BJ (cell line): ENCODE measurements at regions not wholly inside any gene's neighbourhood (a gene's known extent, or its start where the extent isn't known, plus 50 kb on each side); places are given as distances from the start of the nearest gene placed in this dataset.
"Not testable (repeated sequence)": the region's sequence is repeated elsewhere in the genome, so short reads cannot be mapped to it uniquely, and the experiment has no call there.

Source experiments
- CTCF ChIA-PET: fragments of 350-600 bp; formaldehyde crosslinking; extraction: SDS; loops from one replicate; lab custom pipeline; 2021; ENCODE audit warnings: antibody characterized with exemption, inconsistent platforms; lab: Yijun Ruan, JAX
- POLR2A ChIA-PET: fragments of 300-600 bp; sonication (Branson Sonifier 250); formaldehyde crosslinking; extraction: SDS; loops from one replicate; lab custom pipeline; 2021; ENCODE audit warnings: antibody characterized with exemption; lab: Charles Lee
- DNase-seq: peaks from one replicate; pipeline ENCODE4 v3.0.0-alpha.2; 2011; ENCODE audit warnings: low read depth
- H3K27me3 ChIP-seq: 2 replicates; pipeline ENCODE4 v1.6.0; 2011; ENCODE audit warnings: low read length; ENCODE audit not compliant: control insufficient read depth, insufficient read depth
- H3K36me3 ChIP-seq: 2 replicates; pipeline ENCODE4 v1.5.1; 2011; ENCODE audit warnings: low read length; ENCODE audit not compliant: control insufficient read depth, insufficient read depth
- H3K4me3 ChIP-seq: 2 replicates; pipeline ENCODE4 v1.5.1; 2011; ENCODE audit warnings: low read depth, mild to moderate bottlenecking, control low read depth, low read length
- TF ChIP-seq, protein P1 (sequence below): IDR thresholded peaks from 2 replicates; pipeline ENCODE4 v1.5.1; 2011; ENCODE audit warnings: low read depth, mild to moderate bottlenecking, control low read depth, inconsistent platforms, low read length, moderate library complexity; ENCODE audit not compliant: insufficient read depth

DNA sequence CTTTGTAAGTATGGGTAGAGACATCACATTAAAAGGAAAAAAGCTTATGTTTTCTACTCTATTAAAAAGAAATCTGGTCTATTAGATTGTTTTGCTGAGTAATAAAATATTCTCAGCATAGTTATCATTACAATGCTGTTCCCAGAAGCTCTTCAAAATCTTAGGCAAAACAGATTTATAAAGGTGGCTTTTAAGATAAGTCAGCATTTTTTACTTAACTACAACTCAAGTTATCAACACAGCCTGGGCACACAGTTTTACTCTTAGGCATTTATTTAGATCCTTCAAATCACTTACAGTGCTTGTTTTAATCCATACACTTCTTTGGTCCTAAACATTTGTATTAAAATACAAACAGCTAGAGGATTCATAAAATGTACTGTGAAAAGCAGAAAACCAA is 534.8 kb upstream of the NCAM2 start:
- CTCF ChIA-PET = no interaction called here
- POLR2A ChIA-PET = no interaction called here
- TF ChIP-seq, protein P1, sequence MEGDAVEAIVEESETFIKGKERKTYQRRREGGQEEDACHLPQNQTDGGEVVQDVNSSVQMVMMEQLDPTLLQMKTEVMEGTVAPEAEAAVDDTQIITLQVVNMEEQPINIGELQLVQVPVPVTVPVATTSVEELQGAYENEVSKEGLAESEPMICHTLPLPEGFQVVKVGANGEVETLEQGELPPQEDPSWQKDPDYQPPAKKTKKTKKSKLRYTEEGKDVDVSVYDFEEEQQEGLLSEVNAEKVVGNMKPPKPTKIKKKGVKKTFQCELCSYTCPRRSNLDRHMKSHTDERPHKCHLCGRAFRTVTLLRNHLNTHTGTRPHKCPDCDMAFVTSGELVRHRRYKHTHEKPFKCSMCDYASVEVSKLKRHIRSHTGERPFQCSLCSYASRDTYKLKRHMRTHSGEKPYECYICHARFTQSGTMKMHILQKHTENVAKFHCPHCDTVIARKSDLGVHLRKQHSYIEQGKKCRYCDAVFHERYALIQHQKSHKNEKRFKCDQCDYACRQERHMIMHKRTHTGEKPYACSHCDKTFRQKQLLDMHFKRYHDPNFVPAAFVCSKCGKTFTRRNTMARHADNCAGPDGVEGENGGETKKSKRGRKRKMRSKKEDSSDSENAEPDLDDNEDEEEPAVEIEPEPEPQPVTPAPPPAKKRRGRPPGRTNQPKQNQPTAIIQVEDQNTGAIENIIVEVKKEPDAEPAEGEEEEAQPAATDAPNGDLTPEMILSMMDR = no peak
- Histone ChIP-seq H3K4me3 (no peak overlapping the region), H3K27me3 (no peaks in the 10 kb centered on the region), H3K36me3 (no peaks in the 10 kb centered on the region)
- no peak for DNase-seq

DNA sequence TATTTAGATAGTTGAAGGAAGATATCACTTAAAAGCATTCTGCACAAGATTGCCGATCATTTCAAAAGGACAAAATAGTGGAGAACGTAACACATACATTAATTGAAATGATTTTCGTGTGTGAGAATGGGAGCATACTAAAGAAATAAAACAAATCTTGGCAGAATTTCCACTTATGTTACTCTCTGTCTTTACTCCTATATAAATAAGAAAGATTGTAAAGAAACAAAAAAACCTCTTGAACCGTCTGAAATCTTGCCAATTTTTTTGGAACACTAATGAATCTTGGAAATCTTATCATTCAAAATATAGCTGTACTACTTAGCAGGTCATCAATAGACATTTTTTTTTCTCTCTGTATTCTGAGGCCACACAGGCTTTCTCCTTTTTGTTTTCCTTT is 528.8 kb upstream of the NCAM2 start:
- Histone ChIP-seq H3K4me3 (no peak overlapping the region), H3K27me3 (no peaks in the 10 kb centered on the region), H3K36me3 (no peaks in the 10 kb centered on the region)
- TF ChIP-seq, protein P1 = no peak
- ChIA-PET CTCF (no interaction called here), POLR2A (no interaction called here)
- DNase-seq = no peak

DNA sequence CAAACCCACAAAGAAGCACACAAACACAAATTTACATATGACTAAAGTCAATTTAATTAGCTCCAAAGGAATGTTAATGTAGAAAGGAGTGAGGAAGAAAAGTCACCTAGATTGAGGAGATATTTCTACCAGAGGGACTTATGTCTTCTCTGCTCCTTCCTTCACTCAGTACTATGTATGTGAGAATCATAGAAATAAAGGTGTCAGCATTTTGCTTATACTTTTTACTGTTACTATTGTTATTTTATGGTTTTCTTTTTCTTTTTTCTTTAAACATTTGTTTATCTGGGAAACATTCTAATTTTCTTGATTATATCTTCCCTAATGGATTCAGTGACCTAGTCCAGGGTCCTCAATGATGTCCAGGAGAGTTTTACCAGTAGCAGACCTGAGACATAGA is 511.9 kb upstream of the NCAM2 start:
- DNase-seq = no peak
- TF ChIP-seq, protein P1 = no peak
- CTCF ChIA-PET = no interaction called here
- POLR2A ChIA-PET = no interaction called here
- Histone ChIP-seq H3K36me3 (no peaks in the 10 kb centered on the region), H3K4me3 (no peak overlapping the region), H3K27me3 (no peaks in the 10 kb centered on the region)

DNA sequence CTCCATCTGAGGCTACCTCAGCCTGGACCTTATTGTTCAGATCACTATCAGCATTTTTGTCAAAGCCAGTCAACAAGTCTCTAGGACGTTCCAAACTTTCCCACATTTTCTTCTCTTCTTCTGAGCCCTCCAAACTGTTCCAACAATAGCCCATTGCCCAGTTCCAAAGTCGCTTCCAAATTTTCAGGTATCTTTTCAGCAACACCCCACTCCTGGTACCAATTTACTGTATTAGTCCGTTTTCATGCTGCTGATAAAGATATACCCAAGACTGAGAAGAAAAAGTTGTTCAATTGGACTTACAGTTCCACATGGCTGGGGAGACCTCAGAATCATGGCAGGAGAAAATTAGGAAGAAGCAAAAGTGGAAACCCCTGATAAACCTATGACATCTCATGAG is 495.3 kb upstream of the NCAM2 start:
- POLR2A ChIA-PET, CTCF ChIA-PET: not testable (repeated sequence)

DNA sequence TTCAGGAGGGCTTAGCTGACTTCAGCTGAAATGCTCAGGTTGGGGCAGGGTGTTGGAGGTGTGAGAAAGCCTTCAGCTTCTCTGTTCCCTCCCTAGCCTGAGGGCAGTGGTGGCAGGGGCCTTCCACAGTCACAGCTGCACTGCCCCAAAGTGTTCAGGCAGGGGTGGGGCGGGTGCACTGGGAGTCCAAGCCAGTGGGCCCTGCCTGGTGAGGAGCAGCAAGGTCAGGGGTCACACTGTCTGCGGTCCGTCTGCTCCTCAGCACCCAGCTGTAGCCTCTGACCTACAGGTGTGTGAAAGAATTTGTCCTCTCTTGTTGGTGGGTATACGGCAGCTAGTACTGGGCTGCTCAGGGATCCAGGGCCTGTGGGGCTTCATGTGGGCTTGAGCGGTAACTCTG is 490.4 kb upstream of the NCAM2 start:
- CTCF ChIA-PET = no interaction called here

More for the DNA sequence above, 495.3 kb upstream of the NCAM2 start:
- H3K4me3 ChIP-seq, DNase-seq, H3K27me3 ChIP-seq, H3K36me3 ChIP-seq: not testable (repeated sequence)

More for the DNA sequence above, 490.4 kb upstream of the NCAM2 start:
- POLR2A ChIA-PET = no interaction called here
- no peak for DNase-seq
- Histone ChIP-seq H3K27me3 (no peaks in the 10 kb centered on the region), H3K36me3 (no peaks in the 10 kb centered on the region), H3K4me3 (no peak overlapping the region)
- TF ChIP-seq, protein P1 = no peak
